GM12878 (cell line): ENCODE measurements at regions not wholly inside any gene's neighbourhood (a gene's known extent, or its start where the extent isn't known, plus 50 kb on each side); places are given as distances from the start of the nearest gene placed in this dataset.

ENCODE experiments used
- ATAC-seq: fragments of 200-7000 bp; cut with Tn5 transposase; 3 replicates; pipeline ENCODE4 v1.9.1; 2020; ENCODE audit warnings: mild to moderate bottlenecking, moderate library complexity
- BruUV-seq: library from RNA; stranded (reverse); fragments of 400-500 nt; replicated peaks from 2 replicates; lab custom pipeline; 2021; lab: Mats Ljungman, UMichigan
- CTCF ChIA-PET: fragments of 300-600 bp; sonication (Branson Sonifier 250); formaldehyde crosslinking; extraction: SDS; loops from one replicate; lab custom pipeline; 2021; ENCODE audit warnings: inconsistent platforms; lab: Yijun Ruan, JAX
- POLR2A ChIA-PET: fragments of 350-600 bp; formaldehyde crosslinking; extraction: SDS; loops from one replicate; lab custom pipeline; 2021; ENCODE audit warnings: inconsistent platforms; lab: Charles Lee
- RAD21 ChIA-PET: fragments of 300-600 bp; sonication (Branson Sonifier 250); formaldehyde crosslinking; loops from one replicate; lab custom pipeline; 2023; ENCODE audit warnings: antibody characterized with exemption; ENCODE audit not compliant: unreplicated experiment; lab: Charles Lee
- SMC1A ChIA-PET: fragments of 300-600 bp; sonication (Branson Sonifier 250); formaldehyde crosslinking; loops from one replicate; lab custom pipeline; 2023; ENCODE audit not compliant: unreplicated experiment, uncharacterized antibody; lab: Charles Lee
- DNase-seq: peaks from one replicate; pipeline ENCODE4 v3.0.0-alpha.2; 2011; ENCODE audit warnings: low read depth, low spot score
- FAIRE-seq: peaks from 3 replicates; lab custom pipeline; 2011; peaks lifted over from hg19 to GRCh38; lab: Jason Lieb, UNC
- H2AFZ ChIP-seq: 2 replicates; pipeline ENCODE4 v1.6.0; 2011; ENCODE audit warnings: low read depth, low read length, control low read depth; ENCODE audit not compliant: control insufficient read depth
- H3K27ac ChIP-seq: 2 replicates; pipeline ENCODE4 v1.5.1; 2011; ENCODE audit warnings: control low read depth; ENCODE audit not compliant: control insufficient read depth, insufficient read depth
- H3K27me3 ChIP-seq, 2 experiments: replicated peaks in 1 of 2; 2 replicates each; pipeline versions ENCODE4 v1.6.0 to v1.6.1; 2011; ENCODE audit warnings: low read length in 1 of 2; ENCODE audit not compliant: control insufficient read depth in 2 of 2, insufficient read depth in 2 of 2
- H3K36me3 ChIP-seq, 2 experiments: 2 replicates each; pipeline ENCODE4 v1.5.1; 2011; ENCODE audit warnings: low read length in 1 of 2; ENCODE audit not compliant: control insufficient read depth in 2 of 2, insufficient read depth in 2 of 2
- H3K4me1 ChIP-seq: 2 replicates; pipeline ENCODE4 v1.6.1; 2011; ENCODE audit warnings: mild to moderate bottlenecking, low read length, moderate library complexity, mixed read lengths; ENCODE audit not compliant: control insufficient read depth, insufficient read depth
- H3K4me2 ChIP-seq: 2 replicates; pipeline ENCODE4 v1.6.0; 2011; ENCODE audit warnings: control low read depth; ENCODE audit not compliant: control insufficient read depth, insufficient read depth
- H3K4me3 ChIP-seq: fragments of 200-600 bp; sonication (generic); 2 replicates; pipeline ENCODE4 v1.5.1; 2016
- H3K79me2 ChIP-seq: 2 replicates; pipeline ENCODE4 v1.6.0; 2011; ENCODE audit warnings: low read length; ENCODE audit not compliant: control insufficient read depth, insufficient read depth
- H3K9ac ChIP-seq: 2 replicates; pipeline ENCODE4 v1.8.0; 2011; ENCODE audit warnings: low read length, control low read depth, mixed read lengths; ENCODE audit not compliant: control insufficient read depth, insufficient read depth
- H3K9me3 ChIP-seq: replicated peaks from 3 replicates; pipeline ENCODE4 v1.5.1; 2011; ENCODE audit warnings: mild to moderate bottlenecking, low read length; ENCODE audit not compliant: control insufficient read depth, insufficient read depth
- H4K20me1 ChIP-seq: 2 replicates; pipeline ENCODE4 v1.6.0; 2011; ENCODE audit not compliant: control insufficient read depth, insufficient read depth
- CHD1 ChIP-seq: IDR thresholded peaks from 2 replicates; pipeline ENCODE4 v1.6.1; 2012; ENCODE audit warnings: low read depth, low read length, improper control_type of control experiment
- EED ChIP-seq: sonication (generic); IDR thresholded peaks from 2 replicates; pipeline ENCODE4 v1.6.1; 2016; ENCODE audit warnings: antibody characterized with exemption, low read depth
- FOS ChIP-seq: IDR thresholded peaks from 3 replicates; pipeline ENCODE4 v1.6.1; 2011; ENCODE audit warnings: borderline replicate concordance; ENCODE audit not compliant: insufficient read length; ENCODE audit errors: extremely low read depth
- HDAC6 ChIP-seq: fragments of 200-600 bp; sonication (generic); IDR thresholded peaks from one replicate; pipeline ENCODE4 v1.8.0; 2017; ENCODE audit warnings: antibody characterized with exemption; ENCODE audit not compliant: unreplicated experiment
- IRF4 ChIP-seq: IDR thresholded peaks from 2 replicates; pipeline ENCODE4 v1.6.1; 2011; ENCODE audit warnings: low read depth, low read length
- MTA3 ChIP-seq: IDR thresholded peaks from 2 replicates; pipeline ENCODE4 v1.6.1; 2012; ENCODE audit warnings: low read length, inconsistent platforms, borderline replicate concordance
- MXI1 ChIP-seq: fragments of 150-350 bp; IDR thresholded peaks from 2 replicates; pipeline ENCODE4 v1.6.1; 2011; ENCODE audit warnings: low read depth, mild to moderate bottlenecking, inconsistent platforms, low read length, improper control_type of control experiment
- NFYB ChIP-seq: IDR thresholded peaks from 2 replicates; pipeline ENCODE4 v1.6.1; 2011; ENCODE audit warnings: low read depth, mild to moderate bottlenecking, low read length, improper control_type of control experiment, moderate library complexity; ENCODE audit not compliant: insufficient read depth
- NRF1 ChIP-seq: conservative IDR thresholded peaks from 2 replicates; pipeline ENCODE4 v1.6.1; 2011; ENCODE audit warnings: mild to moderate bottlenecking, low read depth, low read length, improper control_type of control experiment
- PAX8 ChIP-seq: fragments of 450-650 bp; IDR thresholded peaks from 2 replicates; pipeline ENCODE4 v1.6.1; 2017; ENCODE audit warnings: mild to moderate bottlenecking, moderate library complexity
- YBX1 ChIP-seq: fragments of 450-650 bp; IDR thresholded peaks from 2 replicates; pipeline ENCODE4 v1.6.1; 2016; ENCODE audit warnings: antibody characterized with exemption
- WGBS: methylation state at CpG from one replicate; pipeline ENCODE4 v1.1.6; 2016; ENCODE audit warnings: low lambda C conversion rate; ENCODE audit not compliant: insufficient replicate concordance, insufficient coverage; ENCODE audit errors: missing lambda C conversion rate; 5-methylcytosine and 5-hydroxymethylcytosine counted together
- in situ Hi-C: fragments of 300-500 bp; cut with MboI; formaldehyde crosslinking; loops from 9 replicates; pipeline ENCODE4 v1.14.3; 2018; ENCODE audit warnings: mixed read lengths
- intact Hi-C: fragments of 100-400 bp; cut with micrococcal nuclease; formaldehyde crosslinking; loops from one replicate; pipeline ENCODE4 v1.14.2; 2022; ENCODE audit not compliant: unreplicated experiment
- TF ChIP-seq, protein P1 (sequence below): fragments of 150-350 bp; IDR thresholded peaks from 2 replicates; pipeline ENCODE4 v1.6.1; 2014; ENCODE audit warnings: mild to moderate bottlenecking, low read depth, low read length
- TF ChIP-seq, protein P2 (sequence below): IDR thresholded peaks from 2 replicates; pipeline ENCODE4 v1.6.1; 2011; ENCODE audit warnings: low read depth, mild to moderate bottlenecking, low read length, moderate library complexity, borderline replicate concordance; ENCODE audit errors: extremely low read depth
- TF ChIP-seq, protein P3 (sequence below): fragments of 450-650 bp; IDR thresholded peaks from 2 replicates; pipeline ENCODE4 v1.6.1; 2018; ENCODE audit warnings: mild to moderate bottlenecking, low read depth, moderate library complexity; ENCODE audit not compliant: partially characterized antibody

DNA sequence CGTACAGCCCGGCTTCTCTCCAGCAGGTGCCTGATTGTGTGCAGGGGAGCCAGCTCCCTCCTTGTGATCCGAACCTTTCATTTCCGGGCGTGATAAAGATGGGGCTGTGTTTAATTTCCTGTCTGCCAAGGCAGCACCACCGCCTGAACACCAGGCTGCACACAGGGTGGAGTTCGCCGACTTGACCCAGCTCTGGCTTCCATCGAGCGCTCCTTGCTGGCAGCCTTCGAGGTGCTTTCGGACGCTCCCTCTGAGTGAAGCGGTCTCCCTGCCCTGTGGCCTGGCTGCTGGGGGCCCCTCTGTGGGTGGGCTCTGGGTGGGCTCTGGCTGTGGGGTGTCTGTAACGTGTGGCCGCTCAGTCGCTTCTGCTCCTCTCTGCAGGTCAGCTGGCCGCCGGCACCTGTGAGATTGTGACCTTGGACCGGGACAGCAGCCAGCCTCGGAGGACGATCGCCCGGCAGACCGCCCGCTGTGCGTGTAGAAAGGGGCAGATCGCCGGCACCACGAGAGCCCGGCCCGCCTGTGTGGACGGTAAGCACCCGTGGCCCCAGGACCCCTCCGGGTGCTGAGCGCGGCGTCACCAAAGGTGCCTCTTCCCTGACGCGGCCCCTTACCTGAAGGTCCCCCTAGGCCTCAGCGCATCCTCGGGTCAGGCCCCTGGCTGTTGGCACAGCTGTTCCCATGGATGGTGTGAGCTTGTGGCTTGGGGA lies 1181.3 kb downstream of the BRD1 start:
- Histone ChIP-seq H4K20me1 (no peaks in the 10 kb centered on the region), H3K27me3 (no peaks in the 10 kb centered on the region), H3K4me1 (no peaks in the 10 kb centered on the region), H3K27ac (no peak overlapping the region), H2AFZ (no peak overlapping the region), H3K36me3 (no peaks in the 10 kb centered on the region), H3K9ac (no peak overlapping the region), H3K4me2 (no peak overlapping the region), H3K9me3 (no peaks in the 10 kb centered on the region; the same call in 2 of the 3 replicates), H3K4me3 (no peak overlapping the region), H3K79me2 (no peaks in the 10 kb centered on the region)
- BruUV-seq = no TSS peak
- in situ Hi-C loops = no loop called here
- SMC1A ChIA-PET = no interaction called here
- no peak for TF ChIP-seq NRF1
- no peak for TF ChIP-seq FOS
- RAD21 ChIA-PET = no interaction called here
- POLR2A ChIA-PET = no interaction called here
- WGBS = 72% methylated on average over 31 of the region's 42 CpGs
- intact Hi-C loops = no loop called here
- ATAC-seq (no peak), DNase-seq (no peak), FAIRE-seq (no peak)
- CTCF ChIA-PET = no interaction called here

DNA sequence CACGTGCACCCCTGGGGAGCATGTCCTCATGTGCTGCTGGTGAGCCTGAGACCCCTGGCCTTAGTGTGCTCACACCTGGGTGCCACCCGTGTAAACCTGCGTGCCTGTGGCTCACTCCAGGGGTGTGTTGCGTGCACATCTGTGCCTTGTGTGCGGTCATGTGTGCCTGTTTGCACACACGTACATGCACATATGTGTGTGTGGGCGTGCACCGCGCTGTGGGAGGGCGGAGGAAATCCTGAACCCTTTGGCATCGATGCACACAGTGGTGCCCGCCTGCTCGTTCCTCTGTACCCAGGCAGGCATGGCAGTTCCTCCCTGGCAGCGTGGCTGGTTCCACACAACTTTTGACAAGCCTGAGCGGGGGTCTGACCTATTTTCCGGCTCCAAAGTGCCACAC lies 1181.9 kb downstream of the BRD1 start:
- SMC1A ChIA-PET = no interaction called here
- Histone ChIP-seq H3K79me2 (no peaks in the 10 kb centered on the region), H3K27me3 (no peaks in the 10 kb centered on the region), H3K9ac (no peak overlapping the region), H3K4me3 (no peak overlapping the region), H3K4me1 (no peaks in the 10 kb centered on the region), H2AFZ (no peak overlapping the region), H3K4me2 (no peak overlapping the region), H4K20me1 (no peaks in the 10 kb centered on the region), H3K9me3 (no peaks in the 10 kb centered on the region; the same call in 2 of the 3 replicates), H3K36me3 (no peaks in the 10 kb centered on the region), H3K27ac (no peak overlapping the region)
- intact Hi-C loops (no loop called here), in situ Hi-C loops (no loop called here)
- POLR2A ChIA-PET = no interaction called here
- ATAC-seq (no peak), DNase-seq (no peak), FAIRE-seq (no peak)
- 27% methylated on average over 16 of the region's 16 CpGs for WGBS
- CTCF ChIA-PET = no interaction called here
- RAD21 ChIA-PET = no interaction called here
- no TSS peak for BruUV-seq
- no peak for TF ChIP-seq EED
- TF ChIP-seq MTA3 = no peak
- TF ChIP-seq FOS = no peak
- TF ChIP-seq CHD1 = no peak
- no peak for TF ChIP-seq NFYB
- no peak for TF ChIP-seq PAX8
- TF ChIP-seq MXI1 = no peak
- TF ChIP-seq, protein P1, sequence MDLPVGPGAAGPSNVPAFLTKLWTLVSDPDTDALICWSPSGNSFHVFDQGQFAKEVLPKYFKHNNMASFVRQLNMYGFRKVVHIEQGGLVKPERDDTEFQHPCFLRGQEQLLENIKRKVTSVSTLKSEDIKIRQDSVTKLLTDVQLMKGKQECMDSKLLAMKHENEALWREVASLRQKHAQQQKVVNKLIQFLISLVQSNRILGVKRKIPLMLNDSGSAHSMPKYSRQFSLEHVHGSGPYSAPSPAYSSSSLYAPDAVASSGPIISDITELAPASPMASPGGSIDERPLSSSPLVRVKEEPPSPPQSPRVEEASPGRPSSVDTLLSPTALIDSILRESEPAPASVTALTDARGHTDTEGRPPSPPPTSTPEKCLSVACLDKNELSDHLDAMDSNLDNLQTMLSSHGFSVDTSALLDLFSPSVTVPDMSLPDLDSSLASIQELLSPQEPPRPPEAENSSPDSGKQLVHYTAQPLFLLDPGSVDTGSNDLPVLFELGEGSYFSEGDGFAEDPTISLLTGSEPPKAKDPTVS = no peak
- TF ChIP-seq, protein P2, sequence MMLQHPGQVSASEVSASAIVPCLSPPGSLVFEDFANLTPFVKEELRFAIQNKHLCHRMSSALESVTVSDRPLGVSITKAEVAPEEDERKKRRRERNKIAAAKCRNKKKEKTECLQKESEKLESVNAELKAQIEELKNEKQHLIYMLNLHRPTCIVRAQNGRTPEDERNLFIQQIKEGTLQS = no peak
- TF ChIP-seq YBX1 = no peak
- TF ChIP-seq IRF4 = no peak
- TF ChIP-seq HDAC6 = no peak
- TF ChIP-seq, protein P3, sequence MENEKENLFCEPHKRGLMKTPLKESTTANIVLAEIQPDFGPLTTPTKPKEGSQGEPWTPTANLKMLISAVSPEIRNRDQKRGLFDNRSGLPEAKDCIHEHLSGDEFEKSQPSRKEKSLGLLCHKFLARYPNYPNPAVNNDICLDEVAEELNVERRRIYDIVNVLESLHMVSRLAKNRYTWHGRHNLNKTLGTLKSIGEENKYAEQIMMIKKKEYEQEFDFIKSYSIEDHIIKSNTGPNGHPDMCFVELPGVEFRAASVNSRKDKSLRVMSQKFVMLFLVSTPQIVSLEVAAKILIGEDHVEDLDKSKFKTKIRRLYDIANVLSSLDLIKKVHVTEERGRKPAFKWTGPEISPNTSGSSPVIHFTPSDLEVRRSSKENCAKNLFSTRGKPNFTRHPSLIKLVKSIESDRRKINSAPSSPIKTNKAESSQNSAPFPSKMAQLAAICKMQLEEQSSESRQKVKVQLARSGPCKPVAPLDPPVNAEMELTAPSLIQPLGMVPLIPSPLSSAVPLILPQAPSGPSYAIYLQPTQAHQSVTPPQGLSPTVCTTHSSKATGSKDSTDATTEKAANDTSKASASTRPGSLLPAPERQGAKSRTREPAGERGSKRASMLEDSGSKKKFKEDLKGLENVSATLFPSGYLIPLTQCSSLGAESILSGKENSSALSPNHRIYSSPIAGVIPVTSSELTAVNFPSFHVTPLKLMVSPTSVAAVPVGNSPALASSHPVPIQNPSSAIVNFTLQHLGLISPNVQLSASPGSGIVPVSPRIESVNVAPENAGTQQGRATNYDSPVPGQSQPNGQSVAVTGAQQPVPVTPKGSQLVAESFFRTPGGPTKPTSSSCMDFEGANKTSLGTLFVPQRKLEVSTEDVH = no peak
